ENCODE measurements at regions not wholly inside any gene's neighbourhood (a gene's known extent, or its start where the extent isn't known, plus 50 kb on each side); places are given as distances from the start of the nearest gene placed in this dataset.

DNA sequence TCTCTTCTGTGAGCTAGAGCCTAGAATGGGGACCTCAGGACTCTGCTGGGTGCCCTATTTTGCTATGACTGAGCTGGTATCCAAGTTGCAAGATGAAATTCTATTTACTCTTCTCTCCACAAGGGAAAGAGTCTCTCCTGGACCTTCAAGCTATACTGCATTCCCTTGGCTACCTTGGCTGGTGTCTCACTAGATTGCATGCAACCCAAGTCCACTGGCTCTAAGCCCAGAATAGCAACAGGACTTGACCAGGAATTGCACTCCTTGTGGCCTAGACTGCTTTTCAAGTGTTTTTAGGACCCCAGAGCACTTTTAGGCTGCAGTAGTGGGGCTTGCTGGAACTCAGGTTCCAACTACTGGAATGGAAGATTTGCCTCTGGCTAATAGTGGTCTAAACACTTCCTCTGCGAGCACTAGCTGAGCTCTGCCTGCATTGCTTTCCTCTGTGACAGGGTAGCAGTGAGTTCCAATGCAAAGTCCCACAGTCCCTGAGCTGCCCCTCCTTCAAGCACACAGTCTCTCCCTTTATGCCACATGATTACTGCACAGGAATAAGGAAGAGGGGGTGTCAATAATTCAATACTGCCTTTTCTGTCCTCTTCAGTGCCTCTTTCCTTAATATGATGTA lies 1009.1 kb upstream of the FLRT2 start:
- Histone ChIP-seq H3K4me1 (no peaks in the 10 kb centered on the region), H3K27ac (no peak overlapping the region), H3K9me3 (no peaks in the 10 kb centered on the region), H3K27me3 (no peaks in the 10 kb centered on the region), H3K36me3 (no peaks in the 10 kb centered on the region), H3K4me3 (no peak overlapping the region)
- ATAC-seq (no peak), FAIRE-seq (no peak), DNase-seq (no peak)
- intact Hi-C loops (cut with DNase I): no loop called here
- TF ChIP-seq, protein P1, sequence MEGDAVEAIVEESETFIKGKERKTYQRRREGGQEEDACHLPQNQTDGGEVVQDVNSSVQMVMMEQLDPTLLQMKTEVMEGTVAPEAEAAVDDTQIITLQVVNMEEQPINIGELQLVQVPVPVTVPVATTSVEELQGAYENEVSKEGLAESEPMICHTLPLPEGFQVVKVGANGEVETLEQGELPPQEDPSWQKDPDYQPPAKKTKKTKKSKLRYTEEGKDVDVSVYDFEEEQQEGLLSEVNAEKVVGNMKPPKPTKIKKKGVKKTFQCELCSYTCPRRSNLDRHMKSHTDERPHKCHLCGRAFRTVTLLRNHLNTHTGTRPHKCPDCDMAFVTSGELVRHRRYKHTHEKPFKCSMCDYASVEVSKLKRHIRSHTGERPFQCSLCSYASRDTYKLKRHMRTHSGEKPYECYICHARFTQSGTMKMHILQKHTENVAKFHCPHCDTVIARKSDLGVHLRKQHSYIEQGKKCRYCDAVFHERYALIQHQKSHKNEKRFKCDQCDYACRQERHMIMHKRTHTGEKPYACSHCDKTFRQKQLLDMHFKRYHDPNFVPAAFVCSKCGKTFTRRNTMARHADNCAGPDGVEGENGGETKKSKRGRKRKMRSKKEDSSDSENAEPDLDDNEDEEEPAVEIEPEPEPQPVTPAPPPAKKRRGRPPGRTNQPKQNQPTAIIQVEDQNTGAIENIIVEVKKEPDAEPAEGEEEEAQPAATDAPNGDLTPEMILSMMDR (IDR thresholded peaks at IDR 0.05): no peak
- 93 to 94% methylated on average over 1 of the region's 1 CpG for WGBS, 2 donors

DNA sequence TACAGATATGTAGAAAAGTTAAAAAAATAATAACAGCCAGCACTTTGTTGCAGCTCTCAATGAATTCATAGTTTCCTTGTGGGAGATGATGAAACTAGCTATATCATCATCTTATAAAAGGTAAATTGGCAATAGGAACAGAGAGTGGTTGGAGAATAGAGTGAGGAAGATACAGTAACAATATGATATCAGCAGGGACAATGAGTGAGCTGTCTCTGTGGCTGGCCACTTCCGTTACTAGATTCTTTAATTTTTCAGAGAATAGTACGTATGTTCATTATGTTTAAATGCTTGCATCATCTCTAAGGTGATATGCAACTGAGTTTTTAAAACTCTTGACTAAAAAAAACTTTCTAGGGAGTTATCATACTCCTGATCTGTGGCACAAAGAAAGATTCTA lies 1006.2 kb upstream of the FLRT2 start:
- no peaks in the 10 kb centered on the region for H3K4me1 ChIP-seq
- H3K36me3 ChIP-seq: no peaks in the 10 kb centered on the region
- TF ChIP-seq, protein P1 (IDR thresholded peaks at IDR 0.05): no peak
- DNase-seq (no peak), ATAC-seq (no peak), FAIRE-seq (no peak)
- WGBS, 2 donors: 92 to 94% methylated on average over 2 of the region's 2 CpGs
- intact Hi-C loops (cut with DNase I): no loop called here
- H3K4me3 ChIP-seq: no peak overlapping the region
- no peak overlapping the region for H3K27ac ChIP-seq
- no peaks in the 10 kb centered on the region for H3K27me3 ChIP-seq
- H3K9me3 ChIP-seq: no peaks in the 10 kb centered on the region

DNA sequence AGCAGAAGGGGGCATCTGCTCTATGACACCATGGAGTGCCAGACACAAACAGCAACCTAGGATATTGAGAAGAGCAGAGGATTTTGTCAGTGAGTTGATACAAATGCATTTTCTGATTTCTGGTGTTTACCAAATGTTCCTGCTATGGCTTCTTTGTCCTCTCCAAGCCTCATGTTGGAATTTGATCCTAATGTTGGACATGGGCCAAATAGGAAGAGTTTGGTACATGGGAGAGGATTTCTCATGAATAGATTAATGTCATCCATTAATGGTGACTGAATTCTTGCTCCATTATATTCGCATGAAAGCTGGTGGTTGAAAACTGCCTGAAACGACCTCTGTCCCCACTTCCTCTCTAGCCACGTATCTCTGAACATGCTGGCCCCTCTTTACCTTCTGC lies 1002.2 kb upstream of the FLRT2 start:
- DNase-seq: no peak
- no peaks in the 10 kb centered on the region for H3K36me3 ChIP-seq
- no peak for FAIRE-seq
- no peak overlapping the region for H3K27ac ChIP-seq
- no peaks in the 10 kb centered on the region for H3K4me1 ChIP-seq
- H3K9me3 ChIP-seq: no peaks in the 10 kb centered on the region
- TF ChIP-seq, protein P1 (IDR thresholded peaks at IDR 0.05): no peak
- no peak for ATAC-seq
- no peaks in the 10 kb centered on the region for H3K27me3 ChIP-seq
- intact Hi-C loops (cut with DNase I): no loop called here
- WGBS, 2 donors: 73 to 80% methylated on average over 3 of the region's 3 CpGs
- no peak overlapping the region for H3K4me3 ChIP-seq

DNA sequence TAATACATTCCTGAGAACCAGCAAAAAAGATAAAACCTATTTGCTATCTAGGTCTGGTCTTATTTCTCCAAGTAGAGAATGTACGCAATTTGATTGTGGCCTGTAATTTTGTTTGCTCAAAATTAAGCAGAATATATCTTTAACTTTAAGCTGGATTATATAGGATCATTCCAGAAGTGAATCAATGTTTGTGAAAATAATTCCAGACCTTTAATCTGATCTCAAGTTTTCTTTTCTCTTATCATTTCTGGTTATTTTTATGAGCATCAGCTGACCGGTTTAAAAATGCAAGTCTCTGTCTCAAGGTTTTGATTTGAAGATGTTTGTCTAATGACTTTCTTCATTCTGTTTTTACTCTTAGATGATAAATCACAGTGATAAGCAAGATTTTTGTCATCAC lies 997.9 kb upstream of the FLRT2 start:
- Histone ChIP-seq H3K36me3 (no peaks in the 10 kb centered on the region), H3K4me3 (no peak overlapping the region), H3K9me3 (no peaks in the 10 kb centered on the region), H3K4me1 (no peaks in the 10 kb centered on the region), H3K27me3 (no peaks in the 10 kb centered on the region), H3K27ac (no peak overlapping the region)
- WGBS, 2 donors: 86 to 91% methylated on average over 2 of the region's 2 CpGs
- DNase-seq: no peak
- no peak for FAIRE-seq
- intact Hi-C loops (cut with DNase I): no loop called here
- TF ChIP-seq, protein P1 (IDR thresholded peaks at IDR 0.05): no peak
- no peak for ATAC-seq

DNA sequence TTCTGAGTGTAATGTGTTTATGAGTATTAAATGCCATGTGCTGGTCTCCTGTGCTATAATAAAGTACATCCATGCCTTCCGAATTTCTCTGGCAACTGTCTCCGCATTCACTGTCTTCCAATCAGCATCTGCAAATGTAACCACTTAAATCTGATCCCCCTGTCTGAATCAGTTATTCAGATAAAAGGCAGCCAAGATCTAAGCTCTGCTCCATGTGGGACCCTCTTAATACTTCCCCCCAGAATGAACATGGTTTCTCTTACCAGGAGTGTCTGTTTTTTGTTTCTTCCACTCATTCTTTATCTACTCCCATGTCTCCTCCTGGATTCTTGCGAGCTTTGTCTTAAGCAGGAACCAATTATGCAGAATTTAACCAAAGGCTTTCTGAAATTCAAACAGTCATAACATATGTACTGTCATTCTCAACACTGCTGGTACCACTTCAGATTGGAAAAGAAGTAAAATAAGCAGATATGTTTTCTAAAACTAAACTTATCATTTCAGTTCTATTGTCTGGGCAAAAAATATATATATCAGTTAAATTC lies 996.7 kb upstream of the FLRT2 start:
- Histone ChIP-seq H3K4me1 (no peaks in the 10 kb centered on the region), H3K27ac (no peak overlapping the region), H3K4me3 (no peak overlapping the region), H3K9me3 (no peaks in the 10 kb centered on the region), H3K36me3 (no peaks in the 10 kb centered on the region), H3K27me3 (no peaks in the 10 kb centered on the region)
- DNase-seq (no peak), ATAC-seq (no peak), FAIRE-seq (no peak)
- TF ChIP-seq, protein P1 (IDR thresholded peaks at IDR 0.05): no peak
- intact Hi-C loops (cut with DNase I): no loop called here
- WGBS, 2 donors: 90 to 95% methylated on average over 3 of the region's 3 CpGs
